ENCODE measurements at regions not wholly inside any gene's neighbourhood (a gene's known extent, or its start where the extent isn't known, plus 50 kb on each side); places are given as distances from the start of the nearest gene placed in this dataset.

DNA sequence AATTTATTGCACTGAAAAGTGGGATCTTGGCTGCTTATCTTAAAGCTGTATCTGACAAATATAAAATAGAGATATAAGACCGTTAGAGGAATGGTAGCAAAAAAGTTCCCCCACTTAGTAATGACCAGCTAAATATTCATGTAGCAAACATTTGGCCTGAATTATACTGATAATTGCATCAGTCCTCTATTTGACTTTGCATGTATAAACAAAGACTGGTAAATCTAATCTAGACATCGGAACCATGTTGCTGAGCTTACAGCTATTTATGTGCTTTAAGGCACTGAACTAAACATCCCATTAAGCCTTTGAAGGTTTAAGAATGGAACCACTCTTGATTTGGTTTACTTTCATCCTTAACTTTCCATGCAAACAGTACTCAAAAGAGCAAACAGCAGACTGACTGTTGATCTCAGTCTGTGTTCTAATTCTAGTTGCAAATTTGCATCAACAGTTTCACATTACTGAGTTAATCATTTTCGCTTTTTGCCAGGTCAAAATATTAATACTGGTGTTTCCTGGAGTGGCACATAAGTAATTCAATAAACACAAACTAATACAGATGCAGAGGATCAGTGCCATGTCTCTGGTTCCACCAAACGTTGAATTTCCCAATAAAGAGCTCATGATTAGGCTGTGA lies 203.5 kb upstream of the HTR2A start:
- TF ChIP-seq, protein P1, sequence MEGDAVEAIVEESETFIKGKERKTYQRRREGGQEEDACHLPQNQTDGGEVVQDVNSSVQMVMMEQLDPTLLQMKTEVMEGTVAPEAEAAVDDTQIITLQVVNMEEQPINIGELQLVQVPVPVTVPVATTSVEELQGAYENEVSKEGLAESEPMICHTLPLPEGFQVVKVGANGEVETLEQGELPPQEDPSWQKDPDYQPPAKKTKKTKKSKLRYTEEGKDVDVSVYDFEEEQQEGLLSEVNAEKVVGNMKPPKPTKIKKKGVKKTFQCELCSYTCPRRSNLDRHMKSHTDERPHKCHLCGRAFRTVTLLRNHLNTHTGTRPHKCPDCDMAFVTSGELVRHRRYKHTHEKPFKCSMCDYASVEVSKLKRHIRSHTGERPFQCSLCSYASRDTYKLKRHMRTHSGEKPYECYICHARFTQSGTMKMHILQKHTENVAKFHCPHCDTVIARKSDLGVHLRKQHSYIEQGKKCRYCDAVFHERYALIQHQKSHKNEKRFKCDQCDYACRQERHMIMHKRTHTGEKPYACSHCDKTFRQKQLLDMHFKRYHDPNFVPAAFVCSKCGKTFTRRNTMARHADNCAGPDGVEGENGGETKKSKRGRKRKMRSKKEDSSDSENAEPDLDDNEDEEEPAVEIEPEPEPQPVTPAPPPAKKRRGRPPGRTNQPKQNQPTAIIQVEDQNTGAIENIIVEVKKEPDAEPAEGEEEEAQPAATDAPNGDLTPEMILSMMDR (IDR thresholded peaks at IDR 0.05): no peak
- no peak for TF ChIP-seq POLR2A (IDR thresholded peaks at IDR 0.05)
- no peak for TF ChIP-seq POLR2AphosphoS5 (IDR thresholded peaks at IDR 0.05; ENCODE audit: insufficient read depth in 1 of 2, low read depth in 1 of 2)

All from vagina (tissue), 2 donors.